ENCODE measurements at regions not wholly inside any gene's neighbourhood (a gene's known extent, or its start where the extent isn't known, plus 50 kb on each side); places are given as distances from the start of the nearest gene placed in this dataset.

DNA sequence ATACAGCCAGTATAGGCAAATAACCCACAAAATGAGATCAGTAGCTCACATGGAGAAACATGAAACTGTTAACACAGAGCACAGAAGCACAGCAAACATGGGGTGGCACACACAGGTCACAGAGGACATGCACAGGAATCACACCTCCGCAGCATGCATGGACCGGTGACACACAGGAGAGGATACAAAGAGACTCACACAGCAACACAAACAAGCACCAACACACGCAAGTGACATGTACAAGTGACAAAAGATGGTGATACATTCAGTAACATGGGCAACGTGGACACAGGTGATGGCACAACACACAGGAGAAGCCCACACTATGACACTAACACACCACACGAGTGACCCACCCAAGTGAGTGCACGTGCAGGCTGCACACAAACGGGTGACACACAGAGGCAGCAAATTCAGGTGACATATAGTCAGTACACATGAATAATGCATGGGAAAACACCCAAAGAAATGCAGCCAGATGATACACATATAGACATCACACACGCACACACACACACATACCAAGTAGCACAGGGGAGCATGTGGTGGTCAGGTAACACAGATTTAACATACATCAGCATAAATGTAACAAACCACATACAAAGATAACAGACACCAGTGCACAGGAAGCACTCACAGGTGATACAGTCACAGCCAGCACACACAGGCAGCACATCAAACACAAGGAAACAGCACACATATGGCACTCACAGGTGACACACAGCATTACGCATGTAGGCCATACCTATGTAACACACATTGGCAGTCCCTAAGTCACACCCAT lies 216.0 kb upstream of the SFSWAP start:
- TF ChIP-seq, protein P1, sequence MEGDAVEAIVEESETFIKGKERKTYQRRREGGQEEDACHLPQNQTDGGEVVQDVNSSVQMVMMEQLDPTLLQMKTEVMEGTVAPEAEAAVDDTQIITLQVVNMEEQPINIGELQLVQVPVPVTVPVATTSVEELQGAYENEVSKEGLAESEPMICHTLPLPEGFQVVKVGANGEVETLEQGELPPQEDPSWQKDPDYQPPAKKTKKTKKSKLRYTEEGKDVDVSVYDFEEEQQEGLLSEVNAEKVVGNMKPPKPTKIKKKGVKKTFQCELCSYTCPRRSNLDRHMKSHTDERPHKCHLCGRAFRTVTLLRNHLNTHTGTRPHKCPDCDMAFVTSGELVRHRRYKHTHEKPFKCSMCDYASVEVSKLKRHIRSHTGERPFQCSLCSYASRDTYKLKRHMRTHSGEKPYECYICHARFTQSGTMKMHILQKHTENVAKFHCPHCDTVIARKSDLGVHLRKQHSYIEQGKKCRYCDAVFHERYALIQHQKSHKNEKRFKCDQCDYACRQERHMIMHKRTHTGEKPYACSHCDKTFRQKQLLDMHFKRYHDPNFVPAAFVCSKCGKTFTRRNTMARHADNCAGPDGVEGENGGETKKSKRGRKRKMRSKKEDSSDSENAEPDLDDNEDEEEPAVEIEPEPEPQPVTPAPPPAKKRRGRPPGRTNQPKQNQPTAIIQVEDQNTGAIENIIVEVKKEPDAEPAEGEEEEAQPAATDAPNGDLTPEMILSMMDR (IDR thresholded peaks at IDR 0.05): no peak
- TF ChIP-seq POLR2A (IDR thresholded peaks at IDR 0.05): no peak
